Dedifferentiated amniotic fluid mesenchymal stem cell (primary cell): ENCODE measurements at regions not wholly inside any gene's neighbourhood (a gene's known extent, or its start where the extent isn't known, plus 50 kb on each side); places are given as distances from the start of the nearest gene placed in this dataset.

Experiments
- DNase-seq: peaks from one replicate; pipeline ENCODE4 v3.0.0-alpha.2; 2016; ENCODE audit errors: extremely low spot score

DNA sequence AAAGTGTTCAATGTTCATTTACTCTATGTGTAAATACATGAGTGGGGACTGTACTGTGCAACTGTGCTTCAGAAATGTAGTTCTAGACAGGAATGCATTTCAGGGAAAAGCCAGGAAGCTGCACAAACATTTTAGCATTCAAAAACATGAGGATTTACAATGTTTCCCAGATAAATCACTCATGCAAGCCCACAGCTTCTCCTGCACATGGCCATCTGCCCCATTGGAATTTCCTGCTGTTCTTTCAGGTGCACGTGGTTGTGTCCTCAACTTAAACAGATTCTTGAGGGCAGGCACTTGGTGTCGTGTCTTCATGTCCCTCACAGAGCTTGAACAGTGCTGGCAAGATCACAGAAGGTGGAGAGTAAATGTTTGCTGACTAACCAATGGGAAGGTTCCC lies 101.5 kb downstream of the UNC5CL start:
- no peak for DNase-seq

- DNase-seq = peak; percentile 54
These were observed 102.2 kb downstream of the UNC5CL start for GRCh38 chr6:40936818-40937251.

DNA sequence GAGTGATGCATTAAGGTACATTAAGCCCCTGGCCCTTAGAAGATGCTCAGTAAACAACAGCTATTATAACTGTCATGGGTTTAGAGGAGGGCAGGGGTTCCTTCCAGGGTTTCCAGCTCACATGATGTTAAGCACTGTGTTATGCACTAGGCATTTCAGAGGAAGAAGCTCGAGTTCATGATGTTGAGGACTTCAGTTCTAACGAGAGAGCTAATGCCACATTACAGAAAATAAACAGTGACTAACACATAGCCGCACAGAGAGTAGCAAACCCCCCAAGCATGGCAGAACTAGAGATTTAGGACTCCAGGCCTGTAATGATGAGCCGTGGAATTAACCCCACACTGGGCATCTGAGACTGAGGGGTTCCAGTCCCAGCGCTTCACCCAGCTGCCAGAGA lies 105.2 kb downstream of the UNC5CL start:
- DNase-seq = no peak

GRCh38 chr6:40932953-40933352 lies 106.1 kb downstream of the UNC5CL start:
- DNase-seq = no peak

DNA sequence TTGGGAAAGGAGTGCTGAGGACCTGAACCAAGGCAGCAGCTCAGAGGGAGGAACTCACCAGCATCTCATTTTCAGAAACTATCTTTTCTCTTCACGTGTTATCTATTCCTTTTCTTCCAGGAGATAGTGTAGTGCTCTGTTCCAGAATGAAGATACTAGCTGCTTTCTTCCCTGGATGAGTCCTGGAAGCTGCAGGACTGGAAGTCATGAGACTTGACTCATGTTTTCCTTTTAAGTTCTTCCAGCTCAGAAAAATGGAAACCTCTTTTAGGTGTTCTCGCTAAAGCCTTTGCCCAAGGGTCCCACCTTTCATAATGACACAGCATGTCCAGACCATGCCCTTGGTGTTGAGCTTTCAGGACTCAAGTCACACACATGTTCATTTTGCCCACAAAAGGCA lies 106.7 kb downstream of the UNC5CL start:
- no peak for DNase-seq

GRCh38 chr6:40931931-40932330 lies 107.1 kb downstream of the UNC5CL start:
- no peak for DNase-seq

DNA sequence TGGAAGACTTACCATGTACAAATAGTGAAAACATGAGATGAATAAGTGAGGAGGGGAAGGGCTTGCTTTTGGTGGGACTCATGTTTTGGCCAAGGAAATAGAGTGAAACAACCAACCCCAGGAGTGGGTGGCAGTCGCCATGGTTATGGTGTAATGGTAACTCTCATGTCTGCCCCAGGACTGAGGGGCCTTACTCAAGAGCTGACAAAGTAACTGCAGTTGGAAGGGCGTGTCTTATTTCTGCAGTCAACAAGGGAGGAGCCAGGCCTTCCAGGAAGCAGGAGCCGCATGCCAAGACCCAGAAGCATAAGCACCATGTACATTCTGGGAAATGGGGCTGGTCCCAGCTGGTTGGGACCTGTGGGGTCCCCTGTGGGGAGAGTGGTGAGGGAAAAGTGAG lies 108.5 kb downstream of the UNC5CL start:
- DNase-seq = no peak

GRCh38 chr6:40930045-40930444 lies 109.0 kb downstream of the UNC5CL start:
- DNase-seq = no peak

GRCh38 chr6:40929176-40929575 lies 109.8 kb downstream of the UNC5CL start:
- no peak for DNase-seq

GRCh38 chr6:40928763-40929162 lies 110.3 kb downstream of the UNC5CL start:
- DNase-seq = no peak

GRCh38 chr6:40928307-40928706 lies 110.7 kb downstream of the UNC5CL start:
- DNase-seq = no peak

DNA sequence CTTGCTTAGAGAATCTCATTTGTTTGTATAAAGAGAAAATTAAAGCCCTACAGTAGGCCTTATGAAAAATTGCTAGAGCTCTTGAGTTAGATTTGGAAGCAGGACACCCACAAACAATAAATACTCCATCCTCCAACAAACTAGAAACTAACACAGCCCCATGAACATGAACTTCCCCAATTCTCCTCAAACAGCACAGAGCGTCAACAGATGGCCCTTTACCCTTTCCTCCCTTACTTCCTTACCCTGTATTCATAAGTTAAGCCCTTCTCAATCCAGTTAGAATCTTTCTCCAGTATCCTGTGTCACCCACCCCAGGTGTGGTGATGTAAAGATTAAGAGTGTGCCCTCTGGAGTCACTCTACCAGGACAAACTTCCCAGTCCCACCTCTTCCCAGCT lies 113.7 kb downstream of the UNC5CL start:
- DNase-seq = no peak

DNA sequence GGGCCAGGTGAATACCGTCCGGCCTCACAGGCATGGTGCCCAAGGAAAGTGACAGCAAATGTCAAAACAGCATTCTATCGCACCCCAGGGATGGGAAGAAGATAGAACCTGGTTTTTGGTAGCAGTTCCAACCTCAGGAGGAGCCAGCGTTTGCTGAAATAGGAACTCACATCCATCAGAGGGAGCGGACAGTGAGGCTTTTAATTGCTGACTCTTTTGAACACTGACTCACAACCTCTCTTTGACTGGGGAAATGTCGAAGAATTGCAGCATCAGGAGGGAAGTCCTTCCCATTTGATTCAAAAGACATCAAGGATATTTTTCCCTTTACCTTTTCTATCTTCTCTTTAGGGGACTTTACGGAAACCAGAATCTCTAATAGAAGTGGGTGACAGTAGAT lies 114.2 kb downstream of the UNC5CL start:
- no peak for DNase-seq

DNA sequence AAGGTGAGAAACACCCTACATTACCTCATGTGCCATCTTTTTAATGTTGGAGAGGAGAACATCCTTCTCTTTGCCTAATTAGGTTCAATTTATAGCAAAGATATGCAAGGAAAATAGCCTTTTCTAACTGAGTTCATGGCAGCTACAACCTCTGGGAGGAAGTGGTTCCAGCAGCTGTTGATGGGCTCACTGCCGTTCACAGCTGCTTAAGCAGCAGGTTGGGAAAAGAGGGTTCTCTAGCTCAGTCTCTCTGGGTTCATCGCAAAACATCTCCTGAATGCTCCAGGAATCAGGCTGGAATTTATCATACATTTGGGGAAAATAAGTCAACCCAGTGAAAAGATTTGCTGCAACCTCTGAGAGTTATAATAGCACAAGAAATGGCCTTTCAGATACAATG lies 115.1 kb downstream of the UNC5CL start:
- DNase-seq = no peak

DNA sequence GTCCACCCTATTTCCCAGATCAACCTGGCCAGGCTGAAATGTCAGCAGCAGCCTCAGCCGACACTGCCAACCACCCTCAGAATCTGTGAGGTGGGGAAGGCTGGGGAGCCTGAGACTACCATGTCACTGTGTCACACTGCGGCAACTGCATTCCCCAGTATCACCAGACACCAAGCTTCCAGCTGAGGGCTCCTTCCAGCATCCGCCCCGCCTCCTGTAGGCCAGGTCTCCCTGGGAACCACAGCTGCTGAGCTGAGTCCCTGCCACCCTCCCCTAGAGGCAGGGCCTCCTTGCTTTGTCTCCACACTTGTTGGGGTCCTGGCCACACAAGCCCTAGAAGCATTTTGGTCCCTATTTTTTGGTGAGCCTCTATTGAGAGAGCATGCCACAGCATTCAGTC lies 115.7 kb downstream of the UNC5CL start:
- DNase-seq = no peak

DNA sequence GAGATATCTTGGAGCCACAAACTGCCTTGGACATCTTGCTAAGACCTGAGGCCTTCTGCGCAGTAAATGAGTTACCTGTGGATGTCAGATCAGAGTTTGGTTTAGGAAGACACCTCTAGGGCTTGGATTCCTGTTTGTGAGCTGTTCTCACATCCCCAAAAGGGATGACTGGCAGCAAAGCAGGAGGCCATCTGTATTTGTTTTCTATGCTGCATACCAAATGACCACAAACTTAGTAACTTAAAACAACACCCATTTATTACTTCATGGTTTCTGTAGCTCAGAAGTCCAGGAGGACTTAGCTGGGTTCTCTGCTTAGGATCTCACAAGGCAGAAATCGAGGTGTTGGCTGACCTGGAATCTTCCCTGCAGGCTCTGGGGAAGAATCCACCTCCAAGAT lies 116.7 kb downstream of the UNC5CL start:
- DNase-seq = peak; percentile 56

GRCh38 chr6:40918040-40918651 lies 120.9 kb downstream of the UNC5CL start:
- DNase-seq = no peak

DNA sequence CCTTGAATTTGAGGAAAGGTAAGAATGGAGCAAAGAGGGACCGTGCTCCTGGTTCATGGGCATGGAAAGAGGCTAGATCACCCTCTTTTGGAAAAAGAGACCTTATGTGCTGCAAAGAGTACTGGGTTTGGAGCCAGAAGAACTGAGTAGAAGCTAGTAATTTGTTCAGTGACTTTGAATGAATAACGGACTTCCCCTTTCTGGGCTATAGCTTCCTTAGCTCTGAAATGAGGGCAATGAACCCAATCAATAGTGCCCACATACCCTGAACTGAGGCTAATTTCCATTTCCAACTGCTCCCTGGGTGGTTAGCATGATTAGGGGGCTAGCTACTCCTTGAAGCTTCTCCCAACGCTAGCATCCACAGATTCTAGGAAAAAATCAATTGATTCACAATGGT lies 121.4 kb downstream of the UNC5CL start:
- no peak for DNase-seq

DNA sequence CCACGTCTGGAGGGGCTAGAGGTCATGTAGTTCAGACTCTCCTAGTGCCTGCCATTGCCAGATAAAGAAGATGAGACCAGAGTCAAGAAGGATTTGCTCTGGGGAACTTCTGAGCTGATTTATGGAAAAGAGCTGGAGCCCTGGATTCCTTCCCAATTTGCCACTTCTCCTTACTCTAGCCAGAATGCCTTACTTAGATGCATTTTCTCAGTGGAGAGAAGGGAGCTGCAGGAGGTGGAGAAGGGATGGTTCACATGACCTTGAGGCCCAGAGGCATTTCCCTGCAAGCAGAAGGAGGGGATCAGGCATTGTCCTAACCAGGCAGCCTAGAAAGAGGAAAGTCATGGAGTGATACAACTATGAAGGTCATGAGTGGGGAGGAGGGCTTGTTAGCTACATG lies 122.2 kb downstream of the UNC5CL start:
- DNase-seq = no peak

GRCh38 chr6:40915165-40915564 lies 123.9 kb downstream of the UNC5CL start:
- no peak for DNase-seq

DNA sequence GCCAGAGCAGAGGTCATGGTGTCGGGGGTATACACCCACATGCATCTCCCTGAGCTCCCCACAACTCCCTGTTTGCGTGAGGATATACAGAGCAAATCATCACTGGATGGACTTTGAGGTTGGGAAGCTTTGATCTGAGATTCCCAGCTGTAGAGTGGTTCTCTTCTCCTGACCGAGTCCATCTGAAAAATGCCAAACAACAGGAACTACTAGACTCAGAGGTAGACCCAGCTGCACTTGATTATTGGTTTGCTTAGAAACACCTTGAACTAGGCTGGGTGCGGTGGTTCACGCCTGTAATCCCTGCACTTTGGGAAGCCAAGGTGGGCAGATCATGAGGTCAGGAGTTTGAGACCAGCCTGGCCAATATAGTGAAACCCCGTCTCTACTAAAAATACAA lies 125.0 kb downstream of the UNC5CL start:
- no peak for DNase-seq

- DNase-seq = no peak
These were observed 126.7 kb downstream of the UNC5CL start for GRCh38 chr6:40912158-40912946.

DNA sequence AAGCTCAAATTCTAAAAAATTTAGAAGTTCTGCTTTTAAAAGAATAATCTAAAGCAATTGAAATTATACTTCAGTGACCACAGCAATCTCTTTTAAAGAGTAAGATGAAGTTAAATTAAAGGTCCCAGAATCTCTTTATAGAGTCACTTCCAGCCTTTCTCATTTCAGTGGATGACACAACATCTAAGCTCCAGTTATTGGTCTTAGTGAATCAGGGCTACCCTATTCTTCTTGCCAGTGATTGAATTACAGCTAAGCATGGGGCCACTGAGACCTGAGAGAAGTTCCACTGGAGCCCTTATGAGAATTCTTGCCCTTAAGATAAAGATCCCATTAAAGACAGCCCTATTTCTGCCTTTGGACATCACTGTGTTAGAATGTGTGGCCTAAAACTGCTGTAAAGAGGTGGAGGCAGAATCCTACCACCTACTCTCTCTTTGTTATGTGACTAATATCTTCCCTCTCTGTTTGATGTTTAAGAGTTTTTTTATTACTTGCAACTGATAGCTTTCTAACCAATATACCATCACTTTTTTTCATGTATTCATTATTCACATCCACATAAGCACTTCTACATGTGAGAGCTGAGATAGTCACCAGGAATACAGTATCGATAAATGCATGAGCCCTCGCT lies 128.6 kb downstream of the UNC5CL start:
- DNase-seq = no peak
